ACC112 (cell line): ENCODE measurements at regions not wholly inside any gene's neighbourhood (a gene's known extent, or its start where the extent isn't known, plus 50 kb on each side); places are given as distances from the start of the nearest gene placed in this dataset.

ENCODE experiments used
- H2AFZ ChIP-seq: fragments of 200-600 bp; sonication (generic); one replicate; pipeline ENCODE4 v1.6.0; 2017; ENCODE audit warnings: antibody characterized with exemption, low read length; ENCODE audit not compliant: unreplicated experiment
- H3K27ac ChIP-seq: fragments of 200-600 bp; sonication (generic); 2 replicates; pipeline ENCODE4 v1.5.1; 2014; ENCODE audit warnings: low read depth, mild to moderate bottlenecking, antibody characterized with exemption, low read length, moderate library complexity
- H3K27me3 ChIP-seq: fragments of 200-600 bp; sonication (generic); 2 replicates; pipeline ENCODE4 v1.6.1; 2014; ENCODE audit warnings: mild to moderate bottlenecking, antibody characterized with exemption, low read length, moderate library complexity, mixed read lengths; ENCODE audit not compliant: insufficient read depth
- H3K36me3 ChIP-seq: fragments of 200-600 bp; sonication (generic); 2 replicates; pipeline ENCODE4 v1.6.1; 2016; ENCODE audit warnings: mild to moderate bottlenecking, antibody characterized with exemption, low read length, moderate library complexity, mixed read lengths; ENCODE audit not compliant: insufficient read depth
- H3K4me1 ChIP-seq: fragments of 200-600 bp; sonication (generic); one replicate; pipeline ENCODE4 v1.6.1; 2016; ENCODE audit warnings: low read length, mixed read lengths; ENCODE audit not compliant: insufficient read depth, unreplicated experiment, control insufficient read depth
- H3K4me3 ChIP-seq: fragments of 200-600 bp; sonication (generic); 2 replicates; pipeline ENCODE4 v1.5.1; 2014; ENCODE audit warnings: mild to moderate bottlenecking, low read depth, low read length
- H3K79me2 ChIP-seq: fragments of 200-600 bp; sonication (generic); one replicate; pipeline ENCODE4 v1.6.0; 2016; ENCODE audit warnings: low read length; ENCODE audit not compliant: control insufficient read depth, unreplicated experiment, insufficient read depth

DNA sequence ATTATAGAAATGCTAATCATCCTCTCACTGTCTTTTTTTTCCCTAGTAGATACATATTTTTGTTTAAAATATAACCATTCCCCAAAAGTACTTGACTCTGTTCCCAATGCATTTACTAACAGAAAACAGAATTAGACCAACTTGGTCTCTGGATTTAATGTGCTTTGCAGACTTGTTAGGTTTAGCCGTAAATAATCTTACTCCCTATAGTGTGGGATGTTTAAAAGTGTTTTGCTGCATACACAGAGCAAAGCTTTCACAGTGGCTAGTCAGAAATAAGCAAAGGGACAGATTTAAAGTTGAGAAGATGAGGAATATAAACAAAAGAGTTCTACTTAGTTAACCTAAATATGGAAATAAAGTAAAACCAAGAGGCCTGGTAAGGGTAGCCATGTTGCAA, 527.5 kb downstream of the HDGFL1 start:
- Histone ChIP-seq H3K27ac (no peak overlapping the region), H3K79me2 (no peaks in the 10 kb centered on the region), H3K4me1 (no peaks in the 10 kb centered on the region), H2AFZ (no peak overlapping the region), H3K36me3 (no peaks in the 10 kb centered on the region), H3K4me3 (no peak overlapping the region), H3K27me3 (no peaks in the 10 kb centered on the region)

- Histone ChIP-seq H3K36me3 (no peaks in the 10 kb centered on the region), H3K27me3 (no peaks in the 10 kb centered on the region), H3K4me3 (no peak overlapping the region), H3K4me1 (no peaks in the 10 kb centered on the region), H2AFZ (no peak overlapping the region), H3K27ac (no peak overlapping the region), H3K79me2 (no peaks in the 10 kb centered on the region)
These were observed 528.2 kb downstream of the HDGFL1 start for GRCh38 chr6:23097566-23097965.

- no peaks in the 10 kb centered on the region for H3K27me3 ChIP-seq
- no peaks in the 10 kb centered on the region for H3K4me1 ChIP-seq
- no peak overlapping the region for H3K27ac ChIP-seq
- H3K79me2 ChIP-seq = no peaks in the 10 kb centered on the region
- no peak overlapping the region for H3K4me3 ChIP-seq
- no peaks in the 10 kb centered on the region for H3K36me3 ChIP-seq
- H2AFZ ChIP-seq = no peak overlapping the region
These were observed 537.6 kb downstream of the HDGFL1 start for GRCh38 chr6:23106951-23107350.

GRCh38 chr6:23111984-23112383, 542.6 kb downstream of the HDGFL1 start:
- H3K27ac ChIP-seq = no peak overlapping the region
- no peaks in the 10 kb centered on the region for H3K4me1 ChIP-seq
- H3K27me3 ChIP-seq = no peaks in the 10 kb centered on the region
- H3K4me3 ChIP-seq = no peak overlapping the region
- H3K36me3 ChIP-seq = no peaks in the 10 kb centered on the region
- no peaks in the 10 kb centered on the region for H3K79me2 ChIP-seq
- no peak overlapping the region for H2AFZ ChIP-seq

- Histone ChIP-seq H3K27me3 (no peaks in the 10 kb centered on the region), H3K4me1 (no peaks in the 10 kb centered on the region), H2AFZ (no peak overlapping the region), H3K79me2 (no peaks in the 10 kb centered on the region), H3K27ac (no peak overlapping the region), H3K4me3 (no peak overlapping the region), H3K36me3 (no peaks in the 10 kb centered on the region)
These were observed 545.6 kb downstream of the HDGFL1 start for GRCh38 chr6:23114812-23115504.

- Histone ChIP-seq H2AFZ (no peak overlapping the region), H3K27me3 (no peaks in the 10 kb centered on the region), H3K36me3 (no peaks in the 10 kb centered on the region), H3K4me1 (no peaks in the 10 kb centered on the region), H3K79me2 (no peaks in the 10 kb centered on the region), H3K4me3 (no peak overlapping the region), H3K27ac (no peak overlapping the region)
These were observed 568.2 kb downstream of the HDGFL1 start for GRCh38 chr6:23137611-23138010.

DNA sequence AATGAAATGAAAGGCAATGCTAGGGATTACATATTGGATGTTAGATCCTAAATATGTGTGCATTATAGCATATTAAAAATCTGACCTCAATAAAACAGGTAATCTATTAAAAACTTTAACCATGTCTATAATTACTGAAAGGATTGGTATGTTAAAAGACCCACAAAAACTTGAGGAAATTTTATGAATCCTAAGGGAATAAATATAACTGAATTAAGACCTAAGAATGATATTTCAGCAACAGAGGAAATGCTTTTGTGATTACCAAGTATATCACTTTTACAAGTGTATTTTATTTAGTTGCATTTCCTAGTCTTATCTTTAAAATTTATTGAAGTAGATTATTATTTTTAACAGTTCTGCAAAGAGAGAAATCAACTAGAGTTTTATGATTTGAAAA, 571.5 kb downstream of the HDGFL1 start:
- Histone ChIP-seq H3K27me3 (no peaks in the 10 kb centered on the region), H3K4me3 (no peak overlapping the region), H3K79me2 (no peaks in the 10 kb centered on the region), H3K4me1 (no peaks in the 10 kb centered on the region), H3K36me3 (no peaks in the 10 kb centered on the region), H2AFZ (no peak overlapping the region), H3K27ac (no peak overlapping the region)

- Histone ChIP-seq H3K27me3 (no peaks in the 10 kb centered on the region), H3K79me2 (no peaks in the 10 kb centered on the region), H3K4me1 (no peaks in the 10 kb centered on the region), H3K27ac (no peak overlapping the region), H3K36me3 (no peaks in the 10 kb centered on the region), H3K4me3 (no peak overlapping the region), H2AFZ (no peak overlapping the region)
These were observed 576.4 kb downstream of the HDGFL1 start for GRCh38 chr6:23145781-23146180.

- H3K4me3 ChIP-seq = no peak overlapping the region
- H3K36me3 ChIP-seq = no peaks in the 10 kb centered on the region
- no peaks in the 10 kb centered on the region for H3K79me2 ChIP-seq
- H3K27me3 ChIP-seq = no peaks in the 10 kb centered on the region
- no peaks in the 10 kb centered on the region for H3K4me1 ChIP-seq
- no peak overlapping the region for H3K27ac ChIP-seq
- H2AFZ ChIP-seq = no peak overlapping the region
These were observed 584.8 kb downstream of the HDGFL1 start for GRCh38 chr6:23154159-23154558.

DNA sequence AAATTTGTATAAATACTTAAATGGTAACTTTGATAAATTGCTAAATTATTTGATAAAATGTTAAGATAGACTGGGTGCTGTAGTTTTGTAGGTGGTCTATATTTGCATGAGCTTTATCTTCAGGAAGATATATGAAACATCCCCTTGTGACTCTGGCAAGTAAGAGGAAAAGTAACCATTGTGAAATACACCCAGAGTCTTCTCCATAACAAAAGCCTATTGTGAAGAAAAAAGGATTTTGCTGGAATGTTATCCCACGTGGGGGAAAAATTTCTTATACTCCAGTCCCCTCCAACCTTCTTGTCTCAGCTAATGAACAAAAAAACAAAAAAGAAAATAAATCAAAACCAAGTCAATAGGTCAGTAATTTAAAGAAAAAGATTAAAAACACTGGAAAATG, 600.7 kb downstream of the HDGFL1 start:
- no peak overlapping the region for H2AFZ ChIP-seq
- peaks cover 19% of the 10 kb centered on the region for H3K4me1 ChIP-seq
- H3K27me3 ChIP-seq = no peaks in the 10 kb centered on the region
- H3K36me3 ChIP-seq = no peaks in the 10 kb centered on the region
- H3K4me3 ChIP-seq = no peak overlapping the region
- H3K27ac ChIP-seq = no peak overlapping the region
- H3K79me2 ChIP-seq = no peaks in the 10 kb centered on the region

GRCh38 chr6:23173234-23173633, 603.9 kb downstream of the HDGFL1 start:
- Histone ChIP-seq H2AFZ (peak overlapping the region; percentile 96), H3K4me3 (no peak overlapping the region), H3K27me3 (no peaks in the 10 kb centered on the region), H3K27ac (peak overlapping the region; percentile 99), H3K36me3 (no peaks in the 10 kb centered on the region), H3K79me2 (no peaks in the 10 kb centered on the region), H3K4me1 (peaks cover 29% of the 10 kb centered on the region)
